ENCODE measurements at regions not wholly inside any gene's neighbourhood (a gene's known extent, or its start where the extent isn't known, plus 50 kb on each side); places are given as distances from the start of the nearest gene placed in this dataset.
A peak's percentile ranks its signal among the peaks of the same experiment; 100 is the strongest.

DNA sequence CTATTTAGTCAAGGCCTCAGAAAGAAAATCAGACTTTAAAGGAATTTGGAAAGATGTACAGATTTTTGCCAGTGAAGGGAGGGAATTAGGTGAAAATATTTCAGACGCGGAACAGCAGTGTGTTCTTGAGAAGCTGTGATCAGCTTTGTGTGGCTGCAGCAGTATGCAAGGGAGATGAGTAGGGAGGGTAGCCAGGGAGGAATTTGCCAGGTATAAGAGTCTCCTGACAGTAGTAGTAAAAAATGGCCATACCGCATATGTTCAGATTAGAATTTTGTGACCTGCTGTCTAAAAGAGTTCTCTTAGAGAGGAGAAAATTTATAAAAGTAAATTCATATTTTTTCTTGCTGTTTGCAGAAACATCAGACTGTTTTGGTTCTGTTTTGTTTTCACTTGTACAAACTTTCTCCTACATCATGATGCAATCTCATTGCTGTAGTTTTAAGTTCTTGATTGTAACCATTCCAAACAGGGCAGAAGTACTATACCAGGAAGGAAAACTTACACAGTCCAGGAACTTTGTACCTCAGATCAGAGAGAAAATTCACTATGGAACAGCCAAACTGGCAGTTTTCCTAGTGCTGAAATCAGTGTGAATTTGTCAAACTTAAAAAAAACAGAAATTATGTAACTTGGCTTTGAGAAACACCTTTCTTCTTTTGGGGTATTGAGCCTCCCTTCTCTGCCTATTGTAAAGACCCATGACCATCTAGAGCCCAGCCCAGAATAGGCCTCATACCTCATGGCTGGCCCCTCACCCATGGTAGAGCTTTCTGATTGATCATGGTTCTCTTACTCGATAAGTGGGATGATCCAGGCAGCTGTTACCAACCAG, 78.4 kb upstream of the NR3C1 start (continued):
- TF ChIP-seq, protein P1, sequence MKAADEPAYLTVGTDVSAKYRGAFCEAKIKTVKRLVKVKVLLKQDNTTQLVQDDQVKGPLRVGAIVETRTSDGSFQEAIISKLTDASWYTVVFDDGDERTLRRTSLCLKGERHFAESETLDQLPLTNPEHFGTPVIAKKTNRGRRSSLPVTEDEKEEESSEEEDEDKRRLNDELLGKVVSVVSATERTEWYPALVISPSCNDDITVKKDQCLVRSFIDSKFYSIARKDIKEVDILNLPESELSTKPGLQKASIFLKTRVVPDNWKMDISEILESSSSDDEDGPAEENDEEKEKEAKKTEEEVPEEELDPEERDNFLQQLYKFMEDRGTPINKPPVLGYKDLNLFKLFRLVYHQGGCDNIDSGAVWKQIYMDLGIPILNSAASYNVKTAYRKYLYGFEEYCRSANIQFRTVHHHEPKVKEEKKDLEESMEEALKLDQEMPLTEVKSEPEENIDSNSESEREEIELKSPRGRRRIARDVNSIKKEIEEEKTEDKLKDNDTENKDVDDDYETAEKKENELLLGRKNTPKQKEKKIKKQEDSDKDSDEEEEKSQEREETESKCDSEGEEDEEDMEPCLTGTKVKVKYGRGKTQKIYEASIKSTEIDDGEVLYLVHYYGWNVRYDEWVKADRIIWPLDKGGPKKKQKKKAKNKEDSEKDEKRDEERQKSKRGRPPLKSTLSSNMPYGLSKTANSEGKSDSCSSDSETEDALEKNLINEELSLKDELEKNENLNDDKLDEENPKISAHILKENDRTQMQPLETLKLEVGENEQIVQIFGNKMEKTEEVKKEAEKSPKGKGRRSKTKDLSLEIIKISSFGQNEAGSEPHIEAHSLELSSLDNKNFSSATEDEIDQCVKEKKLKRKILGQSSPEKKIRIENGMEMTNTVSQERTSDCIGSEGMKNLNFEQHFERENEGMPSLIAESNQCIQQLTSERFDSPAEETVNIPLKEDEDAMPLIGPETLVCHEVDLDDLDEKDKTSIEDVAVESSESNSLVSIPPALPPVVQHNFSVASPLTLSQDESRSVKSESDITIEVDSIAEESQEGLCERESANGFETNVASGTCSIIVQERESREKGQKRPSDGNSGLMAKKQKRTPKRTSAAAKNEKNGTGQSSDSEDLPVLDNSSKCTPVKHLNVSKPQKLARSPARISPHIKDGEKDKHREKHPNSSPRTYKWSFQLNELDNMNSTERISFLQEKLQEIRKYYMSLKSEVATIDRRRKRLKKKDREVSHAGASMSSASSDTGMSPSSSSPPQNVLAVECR (CRISPR knock-in tag; IDR thresholded peaks at IDR 0.05; ENCODE audit: borderline replicate concordance) = no peak
- TF ChIP-seq ZNF746 (CRISPR knock-in tag; IDR thresholded peaks at IDR 0.05) (no peak), LCORL (IDR thresholded peaks at IDR 0.05) (peak; percentile 47; the same call in 1 of the 2 replicates), LCORL (CRISPR knock-in tag; IDR thresholded peaks at IDR 0.05) (peak; percentile 81; the same call in 1 of the 2 replicates), ZNF282 (IDR thresholded peaks at IDR 0.05; ENCODE audit: partially characterized antibody) (no peak), FOXA1 (IDR thresholded peaks at IDR 0.05) (no peak), FOXA1 (CRISPR knock-in tag; IDR thresholded peaks at IDR 0.05) (no peak), ZNF335 (CRISPR knock-in tag; IDR thresholded peaks at IDR 0.05) (no peak), ZNF546 (CRISPR knock-in tag; conservative IDR thresholded peaks at IDR 0.05) (no peak), ZNF678 (CRISPR knock-in tag; IDR thresholded peaks at IDR 0.05) (no peak), SRSF9 (IDR thresholded peaks at IDR 0.05; ENCODE audit: borderline replicate concordance, insufficient read depth, low read depth, low read length, poor library complexity, severe bottlenecking) (no peak), FOXO1 (CRISPR knock-in tag; IDR thresholded peaks at IDR 0.05) (peak; percentile 68; the same call in 1 of the 2 replicates), SAP130 (CRISPR knock-in tag; IDR thresholded peaks at IDR 0.05; ENCODE audit: low read depth) (peak; percentile 74), KAT7 (CRISPR knock-in tag; IDR thresholded peaks at IDR 0.05; ENCODE audit: borderline replicate concordance) (no peak), ZNF720 (CRISPR knock-in tag; IDR thresholded peaks at IDR 0.05) (no peak)
- TF ChIP-seq, protein P2, sequence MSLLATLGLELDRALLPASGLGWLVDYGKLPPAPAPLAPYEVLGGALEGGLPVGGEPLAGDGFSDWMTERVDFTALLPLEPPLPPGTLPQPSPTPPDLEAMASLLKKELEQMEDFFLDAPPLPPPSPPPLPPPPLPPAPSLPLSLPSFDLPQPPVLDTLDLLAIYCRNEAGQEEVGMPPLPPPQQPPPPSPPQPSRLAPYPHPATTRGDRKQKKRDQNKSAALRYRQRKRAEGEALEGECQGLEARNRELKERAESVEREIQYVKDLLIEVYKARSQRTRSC (CRISPR knock-in tag; IDR thresholded peaks at IDR 0.05; ENCODE audit: low read depth) = no peak
- TF ChIP-seq, protein P3, sequence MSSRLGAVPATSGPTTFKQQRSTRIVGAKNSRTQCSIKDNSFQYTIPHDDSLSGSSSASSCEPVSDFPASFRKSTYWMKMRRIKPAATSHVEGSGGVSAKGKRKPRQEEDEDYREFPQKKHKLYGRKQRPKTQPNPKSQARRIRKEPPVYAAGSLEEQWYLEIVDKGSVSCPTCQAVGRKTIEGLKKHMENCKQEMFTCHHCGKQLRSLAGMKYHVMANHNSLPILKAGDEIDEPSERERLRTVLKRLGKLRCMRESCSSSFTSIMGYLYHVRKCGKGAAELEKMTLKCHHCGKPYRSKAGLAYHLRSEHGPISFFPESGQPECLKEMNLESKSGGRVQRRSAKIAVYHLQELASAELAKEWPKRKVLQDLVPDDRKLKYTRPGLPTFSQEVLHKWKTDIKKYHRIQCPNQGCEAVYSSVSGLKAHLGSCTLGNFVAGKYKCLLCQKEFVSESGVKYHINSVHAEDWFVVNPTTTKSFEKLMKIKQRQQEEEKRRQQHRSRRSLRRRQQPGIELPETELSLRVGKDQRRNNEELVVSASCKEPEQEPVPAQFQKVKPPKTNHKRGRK (CRISPR knock-in tag; IDR thresholded peaks at IDR 0.05) = no peak
- TF ChIP-seq, protein P4, sequence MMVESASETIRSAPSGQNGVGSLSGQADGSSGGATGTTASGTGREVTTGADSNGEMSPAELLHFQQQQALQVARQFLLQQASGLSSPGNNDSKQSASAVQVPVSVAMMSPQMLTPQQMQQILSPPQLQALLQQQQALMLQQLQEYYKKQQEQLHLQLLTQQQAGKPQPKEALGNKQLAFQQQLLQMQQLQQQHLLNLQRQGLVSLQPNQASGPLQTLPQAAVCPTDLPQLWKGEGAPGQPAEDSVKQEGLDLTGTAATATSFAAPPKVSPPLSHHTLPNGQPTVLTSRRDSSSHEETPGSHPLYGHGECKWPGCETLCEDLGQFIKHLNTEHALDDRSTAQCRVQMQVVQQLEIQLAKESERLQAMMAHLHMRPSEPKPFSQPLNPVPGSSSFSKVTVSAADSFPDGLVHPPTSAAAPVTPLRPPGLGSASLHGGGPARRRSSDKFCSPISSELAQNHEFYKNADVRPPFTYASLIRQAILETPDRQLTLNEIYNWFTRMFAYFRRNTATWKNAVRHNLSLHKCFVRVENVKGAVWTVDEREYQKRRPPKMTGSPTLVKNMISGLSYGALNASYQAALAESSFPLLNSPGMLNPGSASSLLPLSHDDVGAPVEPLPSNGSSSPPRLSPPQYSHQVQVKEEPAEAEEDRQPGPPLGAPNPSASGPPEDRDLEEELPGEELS (CRISPR knock-in tag; IDR thresholded peaks at IDR 0.05) = peak; percentile 71; the same call in 1 of the 2 replicates
- TF ChIP-seq, protein P5, sequence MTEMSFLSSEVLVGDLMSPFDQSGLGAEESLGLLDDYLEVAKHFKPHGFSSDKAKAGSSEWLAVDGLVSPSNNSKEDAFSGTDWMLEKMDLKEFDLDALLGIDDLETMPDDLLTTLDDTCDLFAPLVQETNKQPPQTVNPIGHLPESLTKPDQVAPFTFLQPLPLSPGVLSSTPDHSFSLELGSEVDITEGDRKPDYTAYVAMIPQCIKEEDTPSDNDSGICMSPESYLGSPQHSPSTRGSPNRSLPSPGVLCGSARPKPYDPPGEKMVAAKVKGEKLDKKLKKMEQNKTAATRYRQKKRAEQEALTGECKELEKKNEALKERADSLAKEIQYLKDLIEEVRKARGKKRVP (CRISPR knock-in tag; IDR thresholded peaks at IDR 0.05) = peak in 1 of 2 experiments; percentile 96; a peak in 2 of 4 replicates

All from HepG2 (cell line).